ENCODE measurements at regions not wholly inside any gene's neighbourhood (a gene's known extent, or its start where the extent isn't known, plus 50 kb on each side); places are given as distances from the start of the nearest gene placed in this dataset.
A peak's percentile ranks its signal among the peaks of the same experiment; 100 is the strongest.

DNA sequence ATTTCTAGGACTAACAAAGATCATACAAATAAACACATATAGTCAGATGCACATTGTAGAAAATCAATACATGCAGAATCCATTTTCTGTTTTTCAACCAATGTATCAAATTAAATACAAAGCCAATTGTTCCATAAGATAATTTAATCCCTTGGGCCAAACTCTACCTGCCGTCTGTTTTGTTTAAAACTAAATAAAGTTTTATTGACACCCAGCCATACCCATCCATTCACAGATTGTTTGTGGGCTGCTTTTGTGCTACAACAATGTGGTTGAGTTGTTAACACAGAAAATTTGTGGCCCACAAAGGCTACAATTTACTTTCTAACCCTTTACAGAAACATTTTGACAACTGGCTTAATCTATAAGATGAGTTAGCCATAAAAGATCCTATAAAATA, 484.0 kb upstream of the ID2 start:
- DNase-seq (ENCODE audit: low spot score): no peak

DNA sequence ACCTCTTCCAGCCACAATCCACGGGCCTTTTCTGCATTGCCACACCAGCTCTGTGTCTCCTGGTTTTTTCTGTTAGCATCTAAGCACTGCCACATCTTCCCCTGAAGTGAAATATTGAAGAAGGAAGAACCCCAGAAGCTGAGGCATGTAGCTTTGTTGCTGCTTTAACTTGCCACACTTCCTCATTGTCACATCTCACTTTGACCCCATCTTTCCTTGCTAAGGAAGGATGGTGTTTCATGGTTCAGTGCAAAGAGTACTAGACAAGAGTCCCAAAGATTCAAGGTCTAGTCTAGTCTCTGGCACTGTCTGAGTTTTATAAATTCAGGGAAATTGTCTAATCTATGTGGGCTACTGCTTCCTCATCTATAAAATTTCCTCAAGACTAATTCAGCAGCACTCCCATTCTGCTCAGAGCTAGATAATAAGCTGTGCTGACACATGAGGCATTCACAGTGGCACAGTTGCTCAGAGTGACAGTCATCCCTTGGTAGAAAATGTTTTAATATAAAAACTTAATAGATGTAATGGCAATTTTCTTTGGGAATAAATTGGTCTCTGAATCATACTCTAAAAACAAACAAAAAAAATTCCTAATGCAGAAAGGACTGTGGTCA, 483.0 kb upstream of the ID2 start:
- DNase-seq (ENCODE audit: low spot score): no peak

DNA sequence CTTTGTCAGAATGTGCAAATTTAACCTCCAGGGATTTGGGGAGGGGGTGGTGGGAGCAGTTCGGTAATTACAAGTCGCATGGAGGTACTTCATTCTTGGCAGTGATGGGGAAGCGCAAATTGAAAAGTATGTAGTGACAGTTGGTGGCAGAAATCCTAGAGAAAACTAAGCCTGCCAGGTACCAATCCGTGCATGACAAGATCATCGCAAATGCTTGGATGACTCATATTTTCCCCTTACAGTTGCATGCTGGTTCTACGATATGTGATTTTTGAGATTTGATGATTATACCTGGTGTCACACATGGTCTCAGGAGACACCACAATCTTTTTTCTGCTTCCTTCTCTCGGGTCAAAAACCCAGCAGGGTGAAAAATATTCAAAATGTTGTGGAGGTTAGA, 479.7 kb upstream of the ID2 start:
- DNase-seq (ENCODE audit: low spot score): no peak

DNA sequence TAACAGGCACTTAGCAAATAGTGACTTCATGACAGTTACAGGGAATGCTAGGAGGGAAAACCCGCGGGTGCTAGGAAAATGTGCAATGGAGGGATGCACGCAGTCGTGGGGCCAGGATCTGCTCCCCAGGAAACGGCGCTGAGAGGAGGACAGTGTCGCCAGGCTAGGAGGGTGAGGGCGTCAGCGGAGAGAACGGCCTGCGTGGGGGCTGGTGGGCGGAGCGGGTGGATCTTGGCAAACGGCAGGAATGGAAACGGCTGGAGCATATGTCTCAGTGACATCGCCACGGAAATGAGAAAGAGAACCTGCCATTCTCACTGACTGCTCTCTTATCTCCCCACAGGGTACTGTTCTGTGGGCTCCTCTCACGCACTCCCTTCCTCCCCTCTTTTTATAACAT, 478.5 kb upstream of the ID2 start:
- no peak for DNase-seq (ENCODE audit: low spot score)

DNA sequence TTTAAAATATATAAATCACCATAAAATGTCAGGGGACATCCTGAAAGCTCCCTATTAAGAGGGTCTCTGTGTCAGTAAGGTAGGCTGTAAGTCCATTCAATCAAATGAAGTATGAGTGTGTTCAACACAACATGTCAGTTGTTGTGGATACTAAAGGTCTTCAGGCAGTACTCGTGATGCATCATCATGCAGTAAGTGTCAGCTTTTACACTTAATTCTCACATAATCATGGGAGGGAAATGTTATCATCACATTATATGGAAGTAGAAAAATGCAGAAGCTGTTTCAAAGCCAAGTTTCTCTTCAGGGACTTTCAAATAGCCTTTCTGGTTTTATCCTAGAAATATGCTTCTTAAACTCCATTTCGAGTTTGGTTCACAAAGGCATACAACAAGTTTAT, 477.1 kb upstream of the ID2 start:
- DNase-seq (ENCODE audit: low spot score): no peak

DNA sequence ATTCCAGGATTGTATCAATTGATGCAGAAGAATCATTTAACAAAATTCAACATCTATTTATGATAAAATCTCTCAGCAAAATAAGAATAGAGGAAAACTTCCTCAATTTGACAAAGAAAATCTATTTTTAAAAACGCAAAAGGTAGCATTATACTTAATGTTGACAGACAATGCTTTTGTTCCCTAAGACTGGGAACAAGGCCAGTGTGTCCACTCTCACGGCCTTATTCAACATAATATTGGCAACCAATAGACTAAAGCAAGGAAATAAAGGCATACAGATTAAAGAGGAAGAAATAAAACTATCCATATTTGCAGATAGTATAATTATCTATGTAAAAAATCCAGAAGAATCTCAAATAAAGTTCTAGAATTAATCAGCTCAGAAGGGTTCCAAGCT, 472.4 kb upstream of the ID2 start:
- DNase-seq (ENCODE audit: low spot score): no peak

DNA sequence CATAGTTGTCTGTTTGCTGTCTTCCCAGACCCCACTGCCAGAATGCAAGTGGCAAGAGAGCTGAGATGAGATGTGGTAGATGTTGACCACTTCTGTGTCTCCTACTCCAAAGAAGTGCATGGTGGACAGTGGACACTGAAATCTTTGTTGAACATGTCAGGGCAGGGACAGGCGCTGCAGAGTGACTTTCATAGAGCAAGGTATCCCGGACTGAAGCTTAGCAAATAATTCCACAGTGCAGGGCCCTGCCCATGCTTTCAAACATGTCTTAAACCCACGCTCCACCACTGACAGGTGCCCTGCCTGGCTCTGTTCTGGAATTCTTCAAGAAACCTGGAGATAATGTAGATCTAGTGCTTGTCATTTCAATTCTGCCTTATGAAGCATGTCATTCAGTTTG, 470.5 kb upstream of the ID2 start:
- no peak for DNase-seq (ENCODE audit: low spot score)

DNA sequence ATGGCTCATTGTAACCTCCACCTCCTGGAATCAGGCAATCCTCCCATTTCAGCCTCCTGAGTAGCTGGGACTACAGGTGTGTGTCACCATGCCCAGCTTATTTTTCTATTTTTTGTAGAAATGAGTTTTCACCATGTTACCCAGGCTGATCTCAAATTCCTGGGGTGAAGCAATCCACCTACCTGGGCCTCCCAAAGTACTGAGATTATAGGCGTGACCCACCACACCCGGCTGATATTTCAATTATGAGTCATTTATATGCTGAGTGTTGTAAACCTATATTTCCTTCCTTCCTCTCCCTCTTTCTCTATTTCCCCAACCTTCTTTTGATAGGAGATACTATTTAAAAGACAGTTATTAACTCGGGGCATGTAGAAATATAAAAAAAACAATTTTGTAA, 469.6 kb upstream of the ID2 start:
- no peak for DNase-seq (ENCODE audit: low spot score)

DNA sequence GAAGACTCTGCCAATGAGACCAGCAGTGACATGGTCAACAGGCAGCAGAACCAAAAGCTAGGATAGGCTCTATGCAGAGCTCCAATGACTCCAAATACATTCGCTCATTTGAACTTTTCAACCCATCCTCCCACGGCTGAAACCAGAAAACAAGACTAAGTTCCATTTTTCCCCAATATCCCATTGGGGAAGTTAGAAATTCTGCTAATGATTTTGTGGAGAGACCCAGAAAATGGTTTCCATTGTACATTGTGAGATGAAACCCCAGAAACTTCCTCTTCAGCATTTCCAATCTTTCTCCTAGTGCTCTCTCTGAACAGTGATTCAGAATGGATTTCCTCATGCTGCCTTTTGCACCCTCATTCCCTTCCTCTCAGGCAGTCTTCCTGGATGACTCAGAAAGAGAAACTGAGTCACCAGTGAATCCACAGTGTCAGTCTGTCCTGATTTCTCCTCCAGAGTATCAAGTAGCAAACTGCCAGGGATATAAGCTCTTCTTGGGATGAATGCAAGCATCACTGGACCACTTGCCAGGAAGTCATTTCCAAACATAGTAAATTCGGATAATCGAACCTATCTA, 467.7 kb upstream of the ID2 start:
- no peak for DNase-seq (ENCODE audit: low spot score)

DNA sequence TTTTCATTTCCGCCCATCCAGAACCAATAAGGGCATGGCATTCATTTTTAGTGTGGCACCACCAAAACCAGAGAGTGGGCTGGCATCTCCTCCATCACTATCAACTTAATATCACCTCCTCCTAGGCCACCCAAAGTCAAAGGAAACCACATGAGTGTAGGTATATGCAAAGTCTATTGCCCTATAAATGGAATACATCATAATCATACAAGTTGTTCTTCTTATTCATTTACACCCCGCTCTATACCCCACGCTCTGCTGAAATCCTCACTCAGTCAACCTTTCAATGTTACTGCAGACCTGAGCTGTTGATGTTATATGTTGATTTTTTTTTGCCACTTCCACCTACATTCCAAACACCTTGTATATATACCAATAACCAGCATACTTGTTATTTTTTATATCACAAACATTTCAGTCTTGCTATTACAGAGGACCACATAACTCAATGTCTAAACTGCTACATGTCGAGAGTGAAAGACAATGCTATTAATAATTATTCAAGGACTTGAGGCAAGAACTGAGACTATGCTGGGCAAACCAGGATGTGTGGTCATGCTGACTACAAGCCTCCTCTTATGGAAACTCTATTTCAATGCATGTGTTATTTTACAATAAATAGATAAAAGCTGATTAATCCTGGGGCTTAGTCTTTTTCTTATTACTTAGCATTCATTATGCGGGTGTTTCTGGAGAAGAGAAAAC, 466.5 kb upstream of the ID2 start:
- DNase-seq (ENCODE audit: low spot score): no peak

DNA sequence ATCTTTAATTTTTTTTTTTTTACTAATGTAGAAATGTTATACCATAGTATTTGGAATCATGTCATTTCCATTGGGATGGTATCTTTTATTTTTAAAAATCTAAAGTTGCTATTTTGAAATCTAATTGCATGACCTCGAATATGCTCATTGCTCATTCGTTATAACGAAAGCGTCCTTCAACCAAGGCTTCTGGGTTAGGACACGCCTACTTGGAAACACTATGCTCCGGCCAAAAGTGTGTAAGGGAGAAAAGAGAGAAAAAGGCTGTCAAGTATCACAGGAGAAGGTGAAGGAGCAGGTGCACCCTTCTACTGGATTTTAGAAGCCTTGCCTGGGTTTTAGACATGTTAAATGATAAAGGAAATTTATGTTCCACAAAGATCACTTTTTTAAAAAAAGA, 465.9 kb upstream of the ID2 start:
- no peak for DNase-seq (ENCODE audit: low spot score)

DNA sequence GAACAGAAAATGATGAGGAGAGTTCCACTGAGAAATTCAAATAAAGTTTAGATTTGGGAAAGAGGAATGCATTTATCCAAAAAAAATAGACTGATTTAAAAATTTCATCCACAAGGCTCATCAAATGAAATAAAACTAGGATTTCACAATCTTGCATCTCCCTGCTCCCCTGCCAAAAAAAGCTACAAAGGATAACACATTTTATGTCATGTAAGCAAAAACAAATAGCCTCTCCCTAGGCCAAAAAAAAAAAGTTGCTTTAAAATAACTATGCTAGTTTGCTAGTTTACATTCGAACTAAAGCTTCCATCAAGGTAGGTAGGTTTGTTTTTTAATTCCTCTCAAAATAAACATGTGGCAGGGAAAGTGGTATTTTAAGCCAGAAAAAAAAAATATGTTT, 465.5 kb upstream of the ID2 start:
- DNase-seq (ENCODE audit: low spot score): no peak

DNA sequence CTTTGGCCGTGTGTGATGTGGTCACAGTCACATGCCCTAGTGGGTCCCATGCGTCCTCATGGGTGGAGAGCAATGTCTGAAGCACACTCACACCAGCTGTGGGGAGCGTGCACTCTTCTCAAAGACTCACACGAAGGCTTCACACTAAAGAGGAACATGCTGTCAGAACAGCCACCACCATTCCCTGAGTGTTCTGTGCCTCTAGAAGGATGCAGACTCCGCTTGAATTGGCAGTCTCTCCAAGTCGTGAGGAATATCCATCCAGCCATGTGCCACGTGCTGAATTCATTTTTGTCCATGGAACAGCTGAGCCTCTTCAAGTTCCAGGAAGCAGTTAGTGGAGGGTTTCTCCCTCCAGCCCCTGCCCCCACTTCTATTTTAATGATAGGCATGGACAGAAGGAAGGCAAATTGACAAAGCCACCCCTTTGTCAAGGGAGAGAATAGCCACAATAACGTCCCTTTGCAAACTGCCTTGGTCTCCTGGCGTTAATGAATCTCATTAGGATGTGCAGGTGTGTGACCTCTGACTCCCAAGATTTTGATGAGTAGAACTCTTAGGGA, 464.3 kb upstream of the ID2 start:
- no peak for DNase-seq (ENCODE audit: low spot score)

DNA sequence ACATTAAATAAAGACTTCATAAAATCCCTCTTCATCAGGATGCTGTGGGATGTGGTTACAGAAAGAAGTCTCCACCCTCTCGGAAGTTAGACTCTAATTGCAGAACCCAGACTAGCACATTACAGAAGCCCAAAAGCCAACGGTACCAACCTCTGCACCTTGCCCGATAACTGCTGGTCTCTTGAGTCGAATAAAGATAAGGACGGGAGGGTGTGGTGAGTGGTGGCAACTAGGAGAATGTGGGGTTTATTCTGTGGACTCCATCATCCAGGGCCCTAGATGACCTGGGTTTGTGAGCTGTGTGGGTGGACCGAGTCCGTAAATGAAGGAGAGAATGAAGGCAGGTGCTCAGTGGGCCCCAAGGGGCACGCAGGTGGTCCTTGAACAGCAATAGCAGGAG, 462.8 kb upstream of the ID2 start:
- no peak for DNase-seq (ENCODE audit: low spot score)

DNA sequence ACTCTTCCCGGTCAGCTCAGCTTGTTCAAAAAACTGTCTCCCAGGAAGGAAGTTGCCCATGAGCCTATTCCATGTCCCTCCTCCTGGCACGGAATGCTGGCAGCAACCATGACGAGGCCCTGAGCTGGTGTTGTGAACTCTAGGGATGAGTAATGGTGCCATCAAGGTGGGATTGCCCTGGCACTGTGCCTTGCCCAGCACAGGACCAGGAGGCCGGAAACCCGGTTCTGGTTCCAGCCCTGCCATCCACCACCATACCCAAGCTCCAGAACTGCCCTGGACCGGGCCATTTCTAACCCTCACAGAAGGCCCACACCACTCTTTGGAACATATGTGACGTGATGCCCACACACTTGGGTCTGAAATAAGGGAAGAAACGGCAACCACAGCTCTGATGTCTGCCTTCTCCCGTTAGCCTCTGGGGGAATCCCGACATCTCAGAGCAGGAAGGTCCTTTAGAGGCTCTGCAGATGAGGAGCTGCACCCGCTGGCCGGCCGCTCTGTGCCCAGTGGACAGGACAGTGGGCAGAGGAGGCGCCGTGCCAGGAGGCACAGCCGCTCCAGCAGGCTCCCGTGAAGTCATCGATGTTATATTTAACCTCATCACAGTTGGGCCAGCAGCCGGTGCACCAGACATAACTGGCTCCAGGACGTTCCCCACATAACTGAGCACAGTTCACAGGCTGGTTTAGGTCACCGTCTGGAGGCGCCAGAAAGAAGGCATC, 462.1 kb upstream of the ID2 start:
- no peak for DNase-seq (ENCODE audit: low spot score)

DNA sequence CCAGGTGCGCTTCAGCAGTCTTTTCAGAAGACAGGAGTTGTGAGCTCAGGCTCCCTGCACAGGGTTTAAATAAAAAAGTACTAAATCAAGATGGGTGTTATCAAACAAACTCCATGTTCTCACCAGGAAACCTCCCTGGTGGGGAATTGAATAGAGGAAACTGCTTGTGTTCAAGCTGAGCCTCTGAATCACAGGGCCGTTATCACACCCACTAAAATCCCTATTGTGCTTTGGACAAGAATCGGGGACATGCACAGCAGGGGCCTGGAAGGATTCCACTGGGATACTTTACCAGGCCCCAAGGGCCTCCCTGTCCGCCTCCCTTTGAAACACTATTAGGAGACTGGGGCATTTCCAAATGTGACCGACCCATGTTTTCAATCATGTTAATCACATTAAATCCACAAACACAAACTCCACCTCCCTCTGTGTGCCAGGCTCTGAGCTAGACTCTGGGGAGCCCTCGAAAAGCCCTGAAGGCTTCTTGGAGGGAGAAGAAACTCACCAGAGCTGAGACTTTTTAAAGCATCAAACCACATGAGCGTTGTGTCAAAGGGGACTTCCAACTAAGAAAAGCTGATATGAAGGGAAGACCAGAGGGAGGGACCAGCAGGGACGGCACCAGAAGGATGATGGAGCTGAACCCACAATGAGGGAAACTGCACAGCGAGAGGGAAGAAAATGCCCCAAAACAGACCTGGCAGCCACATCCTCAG, 458.7 kb upstream of the ID2 start:
- no peak for DNase-seq (ENCODE audit: low spot score)

DNA sequence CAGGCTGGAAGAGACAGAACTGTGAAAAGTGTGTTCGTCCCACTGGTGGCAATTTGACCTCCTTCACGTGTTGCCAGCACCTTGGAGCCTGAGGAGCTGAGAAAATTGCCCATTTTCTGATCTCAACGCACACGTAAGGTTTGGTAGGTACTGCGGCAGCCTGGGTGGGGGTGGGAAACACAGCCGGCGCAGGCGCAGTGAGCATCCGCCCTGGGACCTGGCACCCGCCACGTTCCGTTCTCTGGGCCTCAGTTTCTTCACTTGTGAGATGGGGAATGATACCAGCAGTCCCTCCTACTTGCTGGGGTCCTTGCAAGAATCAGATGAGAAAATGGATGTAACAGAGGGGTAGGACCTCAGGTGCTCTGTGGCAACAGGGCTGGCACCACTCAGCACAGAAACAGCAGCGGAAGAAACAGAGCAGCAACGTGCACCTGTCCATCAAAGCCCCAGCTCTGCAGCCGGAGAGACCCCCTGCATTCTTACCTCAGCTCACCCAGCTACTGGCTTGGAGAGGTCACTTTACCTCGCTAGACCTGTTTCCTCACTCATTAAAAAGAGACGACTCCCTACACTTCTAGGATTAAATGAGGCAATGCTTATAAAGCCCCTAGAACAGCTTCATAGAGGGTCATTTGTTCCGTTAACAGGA, 458.0 kb upstream of the ID2 start:
- no peak for DNase-seq (ENCODE audit: low spot score)

DNA sequence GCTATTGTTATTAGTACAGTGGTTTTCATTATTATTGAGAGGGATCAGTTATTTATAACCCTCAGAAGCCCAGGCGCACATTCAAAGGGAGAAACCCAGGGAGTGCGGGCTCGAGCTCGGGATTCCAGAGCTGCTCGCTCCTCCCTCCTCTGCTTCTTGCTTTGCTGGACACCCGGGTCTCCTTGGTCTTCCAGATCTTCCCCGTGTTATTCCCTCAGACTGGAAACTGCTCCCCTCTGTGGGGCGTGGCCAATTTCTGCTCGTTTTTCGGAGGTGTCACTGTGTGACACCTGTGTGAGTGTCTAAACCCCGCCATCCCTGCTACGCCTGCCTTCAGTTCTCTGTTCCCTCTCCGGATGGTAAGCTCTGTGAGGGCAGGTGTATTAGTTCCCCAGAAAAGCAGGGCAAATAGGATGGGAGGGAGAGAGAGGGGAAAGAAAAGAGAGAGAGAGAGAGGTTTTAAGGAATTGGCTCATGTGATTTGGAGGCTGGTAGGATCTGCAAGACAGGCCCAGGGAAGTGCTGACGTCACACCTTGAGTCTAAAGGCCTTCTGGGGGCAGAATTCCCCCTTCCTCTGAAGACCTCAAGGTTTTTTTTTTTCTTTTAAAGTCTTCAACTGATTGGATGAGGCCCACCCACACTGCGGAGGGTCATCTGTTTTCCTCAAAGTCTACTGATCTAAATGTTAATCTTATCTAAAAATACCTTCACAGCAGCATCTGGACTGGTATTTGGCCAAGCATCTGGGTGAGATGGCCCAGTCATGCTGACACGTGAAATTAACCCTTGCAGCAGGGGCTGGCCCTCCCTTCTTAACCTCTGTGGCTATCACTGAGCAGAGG, 457.3 kb upstream of the ID2 start:
- DNase-seq (ENCODE audit: low spot score): no peak

DNA sequence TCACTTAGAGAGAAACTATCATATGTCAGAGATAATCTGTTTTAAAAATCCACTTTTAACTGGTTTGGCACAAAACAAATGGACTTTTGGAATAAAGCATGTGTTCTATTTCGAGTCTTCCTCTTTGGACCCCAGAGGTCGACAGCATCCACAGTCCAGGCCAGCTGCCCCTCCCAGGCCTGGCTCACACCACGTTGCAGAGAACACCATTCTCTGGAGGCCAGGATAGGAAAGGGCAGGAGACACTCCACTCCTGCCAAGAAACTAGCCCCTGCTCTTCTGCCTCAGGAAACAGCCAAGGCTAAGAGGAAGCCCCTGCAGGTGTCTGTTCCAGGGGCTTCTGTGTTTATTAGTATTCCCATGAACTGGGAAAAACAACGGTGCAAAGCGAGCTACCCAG, 456.6 kb upstream of the ID2 start:
- DNase-seq (ENCODE audit: low spot score): no peak

DNA sequence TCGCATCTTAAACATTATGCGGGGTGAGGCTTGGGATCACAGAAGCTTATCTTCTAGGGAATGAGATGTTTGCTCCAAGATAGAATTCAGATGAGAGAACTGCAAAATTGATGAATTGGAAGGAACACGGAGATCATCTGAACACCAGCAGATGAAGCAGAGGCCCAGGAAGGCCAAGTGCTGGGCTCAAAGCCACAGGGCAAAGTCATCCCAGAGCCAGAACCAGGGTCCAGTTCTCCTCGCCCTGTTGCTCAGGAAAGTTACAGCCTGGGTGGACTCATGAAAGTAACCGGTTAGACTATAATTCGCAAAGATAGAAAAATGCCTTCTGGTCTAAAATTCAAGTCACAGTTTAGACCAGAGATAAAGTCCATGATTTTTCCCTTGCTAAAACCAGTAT, 456.1 kb upstream of the ID2 start:
- no peak for DNase-seq (ENCODE audit: low spot score)

DNA sequence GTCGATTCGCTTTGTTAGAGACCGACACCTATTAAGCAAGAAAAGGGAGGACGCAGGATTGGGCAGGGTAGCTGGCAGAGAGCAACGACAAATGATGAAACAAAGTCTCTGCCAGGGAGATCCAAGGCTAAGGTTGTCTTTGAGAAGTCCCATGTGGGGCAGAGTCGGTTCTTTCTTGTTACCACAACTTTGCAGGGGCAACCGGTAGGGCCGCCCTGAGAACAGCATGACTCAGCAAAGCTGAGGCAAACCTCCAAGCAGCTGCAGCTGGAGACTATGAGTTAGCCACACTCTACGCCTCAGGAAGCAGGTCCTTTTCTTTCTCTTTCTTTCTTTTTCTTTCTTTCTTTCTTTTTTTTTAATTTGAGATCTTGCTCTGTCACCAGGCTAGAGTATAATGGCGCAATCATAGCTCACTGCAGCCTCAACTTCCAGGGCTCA, 452.3 kb upstream of the ID2 start:
- DNase-seq (ENCODE audit: low spot score): peak; percentile 71

All from H4 (cell line).